ENCODE measurements at regions not wholly inside any gene's neighbourhood (a gene's known extent, or its start where the extent isn't known, plus 50 kb on each side); places are given as distances from the start of the nearest gene placed in this dataset.

DNA sequence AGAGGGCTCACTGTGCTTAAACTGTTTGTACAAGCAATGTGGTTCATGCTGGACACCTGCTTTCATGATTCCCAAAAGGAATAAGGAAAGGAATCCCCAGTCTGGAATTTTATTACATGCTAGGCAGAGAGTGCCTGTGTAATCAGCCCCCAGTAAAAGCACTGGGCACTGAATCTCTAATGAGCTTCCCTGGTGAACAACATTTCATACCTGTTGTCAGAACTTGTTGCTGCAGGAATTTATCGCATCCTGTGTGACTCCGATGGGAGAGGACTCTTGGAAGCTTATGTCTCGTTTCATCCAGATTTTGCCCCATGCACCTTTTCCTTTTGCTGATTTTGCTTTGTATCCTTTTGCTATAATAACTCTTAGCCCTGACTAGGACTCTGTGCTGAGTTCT, 190.2 kb upstream of the HMGA2 start:
- Histone ChIP-seq H3K27me3 (ENCODE audit: control insufficient read depth in 5 of 5, insufficient read depth in 4 of 5, low read length in 5 of 5) (no peaks in the 10 kb centered on the region), H3K9ac (ENCODE audit: low read length in 5 of 5) (no peak overlapping the region), H3K9me3 (ENCODE audit: control insufficient read depth in 5 of 5, low read length in 5 of 5) (no peaks in the 10 kb centered on the region), H3K4me3 (ENCODE audit: low read depth in 1 of 5, low read length in 5 of 5) (no peak overlapping the region), H3K27ac (ENCODE audit: low read depth, low read length) (no peak overlapping the region), H3K36me3 (ENCODE audit: control insufficient read depth in 5 of 5, insufficient read depth in 5 of 5, low read length in 5 of 5) (no peaks in the 10 kb centered on the region), H3K4me1 (ENCODE audit: control insufficient read depth in 5 of 5, insufficient read depth in 5 of 5, low read length in 5 of 5) (no peaks in the 10 kb centered on the region)

DNA sequence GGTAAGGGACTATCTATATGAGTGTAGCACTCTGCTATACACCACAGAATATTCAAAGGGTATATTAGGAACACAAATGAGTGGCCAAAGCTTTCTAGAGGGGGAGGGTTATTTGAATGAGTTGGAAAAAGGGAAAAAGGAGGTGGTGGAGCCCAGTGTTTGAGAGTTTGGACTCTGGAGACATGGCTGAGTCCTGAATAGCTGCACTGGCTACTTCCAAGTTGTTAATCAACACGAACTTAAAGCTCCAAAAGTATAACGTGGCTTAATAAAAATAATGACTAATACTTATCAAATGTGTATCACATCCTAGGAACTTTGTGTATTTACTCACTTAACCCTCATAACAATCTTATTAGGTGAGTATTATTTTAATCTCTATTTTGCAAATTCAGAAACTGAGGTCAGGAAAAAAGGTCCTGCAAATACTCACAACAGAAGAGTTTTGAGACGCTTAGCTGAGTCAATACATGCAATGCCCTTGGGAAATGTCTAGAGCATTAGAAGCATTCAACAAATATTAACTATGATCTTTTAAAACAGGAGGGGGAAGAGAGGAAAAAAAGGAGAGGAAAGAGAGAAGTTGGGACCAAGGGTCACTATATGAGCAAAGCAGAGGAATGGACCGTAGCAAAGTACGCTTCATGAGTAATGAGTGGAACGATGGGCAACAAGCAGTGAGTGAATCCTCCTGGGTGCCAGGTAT, 189.5 kb upstream of the HMGA2 start:
- no peak overlapping the region for H3K27ac ChIP-seq (ENCODE audit: low read depth, low read length)
- no peaks in the 10 kb centered on the region for H3K27me3 ChIP-seq (ENCODE audit: control insufficient read depth in 5 of 5, insufficient read depth in 4 of 5, low read length in 5 of 5)
- no peaks in the 10 kb centered on the region for H3K36me3 ChIP-seq (ENCODE audit: control insufficient read depth in 5 of 5, insufficient read depth in 5 of 5, low read length in 5 of 5)
- no peak overlapping the region for H3K9ac ChIP-seq (ENCODE audit: low read length in 5 of 5)
- no peaks in the 10 kb centered on the region for H3K9me3 ChIP-seq (ENCODE audit: control insufficient read depth in 5 of 5, low read length in 5 of 5)
- H3K4me1 ChIP-seq (ENCODE audit: control insufficient read depth in 5 of 5, insufficient read depth in 5 of 5, low read length in 5 of 5): no peaks in the 10 kb centered on the region
- H3K4me3 ChIP-seq (ENCODE audit: low read depth in 1 of 5, low read length in 5 of 5): no peak overlapping the region

DNA sequence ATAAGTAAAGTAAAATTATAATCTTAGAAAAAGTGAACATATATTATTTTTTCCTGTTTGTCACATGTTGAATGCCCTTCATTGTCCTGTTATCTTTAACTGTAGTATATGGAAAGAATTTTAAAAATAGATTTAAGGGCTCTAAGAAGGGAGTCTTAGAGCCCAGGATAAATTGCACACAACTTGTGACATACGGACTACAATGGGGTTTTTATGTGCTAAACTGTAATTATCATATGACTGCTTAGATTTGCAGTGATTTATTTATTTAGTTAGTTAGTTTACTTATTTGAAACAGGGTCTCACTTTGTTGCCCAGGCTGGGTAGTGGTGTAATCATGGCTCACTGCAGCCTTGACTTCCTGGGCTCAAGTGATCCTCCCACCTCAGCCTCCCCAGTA, 187.8 kb upstream of the HMGA2 start:
- no peaks in the 10 kb centered on the region for H3K9me3 ChIP-seq (ENCODE audit: control insufficient read depth in 5 of 5, low read length in 5 of 5)
- no peak overlapping the region for H3K9ac ChIP-seq (ENCODE audit: low read length in 5 of 5)
- H3K4me3 ChIP-seq (ENCODE audit: low read depth in 1 of 5, low read length in 5 of 5): no peak overlapping the region
- H3K27me3 ChIP-seq (ENCODE audit: control insufficient read depth in 5 of 5, insufficient read depth in 4 of 5, low read length in 5 of 5): no peaks in the 10 kb centered on the region
- H3K4me1 ChIP-seq (ENCODE audit: control insufficient read depth in 5 of 5, insufficient read depth in 5 of 5, low read length in 5 of 5): no peaks in the 10 kb centered on the region
- H3K36me3 ChIP-seq (ENCODE audit: control insufficient read depth in 5 of 5, insufficient read depth in 5 of 5, low read length in 5 of 5): no peaks in the 10 kb centered on the region
- H3K27ac ChIP-seq (ENCODE audit: low read depth, low read length): no peak overlapping the region

DNA sequence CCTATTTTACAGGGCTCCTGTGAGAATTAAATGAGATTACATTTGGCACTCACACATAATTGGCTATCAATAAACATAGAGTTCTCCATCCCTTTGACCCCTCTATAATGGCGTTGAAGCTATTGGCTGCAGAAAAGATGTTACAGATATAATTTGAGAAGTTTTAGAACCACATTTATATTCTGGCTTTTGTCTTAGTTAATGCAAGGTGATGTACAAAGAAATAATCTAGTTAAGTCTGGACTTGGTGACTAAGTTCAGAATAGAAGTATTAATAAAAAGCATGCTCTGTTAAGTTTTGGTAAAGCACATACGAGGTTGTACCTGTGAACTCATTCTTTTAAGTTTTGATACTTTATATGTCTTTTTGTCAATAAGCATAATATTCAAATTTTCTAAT, 187.1 kb upstream of the HMGA2 start:
- Histone ChIP-seq H3K27me3 (ENCODE audit: control insufficient read depth in 5 of 5, insufficient read depth in 4 of 5, low read length in 5 of 5) (peaks cover 0 to 2% (median 0%) of the 10 kb centered on the region in 5 donors), H3K36me3 (ENCODE audit: control insufficient read depth in 5 of 5, insufficient read depth in 5 of 5, low read length in 5 of 5) (no peaks in the 10 kb centered on the region), H3K9ac (ENCODE audit: low read length in 5 of 5) (no peak overlapping the region), H3K9me3 (ENCODE audit: control insufficient read depth in 5 of 5, low read length in 5 of 5) (no peaks in the 10 kb centered on the region), H3K4me3 (ENCODE audit: low read depth in 1 of 5, low read length in 5 of 5) (no peak overlapping the region), H3K4me1 (ENCODE audit: control insufficient read depth in 5 of 5, insufficient read depth in 5 of 5, low read length in 5 of 5) (no peaks in the 10 kb centered on the region), H3K27ac (ENCODE audit: low read depth, low read length) (no peak overlapping the region)

DNA sequence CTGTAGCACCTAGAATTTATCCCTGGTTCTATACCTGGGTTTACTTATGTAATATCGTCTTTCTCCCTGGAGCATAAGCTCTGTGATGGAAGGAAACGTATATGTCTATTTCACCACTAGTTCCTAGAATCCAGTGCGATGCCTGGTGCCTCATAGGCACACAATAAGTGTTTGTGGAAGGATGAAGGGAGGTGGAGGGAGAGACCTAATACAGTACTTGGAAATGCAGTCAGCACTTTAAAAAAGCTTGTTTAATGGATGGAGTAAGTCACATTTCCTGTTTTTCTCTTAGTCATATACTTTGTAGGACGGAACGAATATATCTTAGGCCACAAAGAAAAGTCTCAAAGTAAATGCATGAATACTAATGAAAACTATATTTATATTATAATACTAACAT, 186.5 kb upstream of the HMGA2 start:
- Histone ChIP-seq H3K4me3 (ENCODE audit: low read depth in 1 of 5, low read length in 5 of 5) (no peak overlapping the region), H3K27me3 (ENCODE audit: control insufficient read depth in 5 of 5, insufficient read depth in 4 of 5, low read length in 5 of 5) (peaks cover 0 to 2% (median 0%) of the 10 kb centered on the region in 5 donors), H3K9ac (ENCODE audit: low read length in 5 of 5) (no peak overlapping the region), H3K27ac (ENCODE audit: low read depth, low read length) (no peak overlapping the region), H3K9me3 (ENCODE audit: control insufficient read depth in 5 of 5, low read length in 5 of 5) (no peaks in the 10 kb centered on the region), H3K36me3 (ENCODE audit: control insufficient read depth in 5 of 5, insufficient read depth in 5 of 5, low read length in 5 of 5) (no peaks in the 10 kb centered on the region), H3K4me1 (ENCODE audit: control insufficient read depth in 5 of 5, insufficient read depth in 5 of 5, low read length in 5 of 5) (no peaks in the 10 kb centered on the region)

- H3K4me1 ChIP-seq (ENCODE audit: control insufficient read depth in 5 of 5, insufficient read depth in 5 of 5, low read length in 5 of 5): no peaks in the 10 kb centered on the region
- H3K27me3 ChIP-seq (ENCODE audit: control insufficient read depth in 5 of 5, insufficient read depth in 4 of 5, low read length in 5 of 5): peaks cover 0 to 2% (median 0%) of the 10 kb centered on the region in 5 donors
- no peak overlapping the region for H3K27ac ChIP-seq (ENCODE audit: low read depth, low read length)
- no peak overlapping the region for H3K4me3 ChIP-seq (ENCODE audit: low read depth in 1 of 5, low read length in 5 of 5)
- H3K9me3 ChIP-seq (ENCODE audit: control insufficient read depth in 5 of 5, low read length in 5 of 5): no peaks in the 10 kb centered on the region
- H3K9ac ChIP-seq (ENCODE audit: low read length in 5 of 5): no peak overlapping the region
- H3K36me3 ChIP-seq (ENCODE audit: control insufficient read depth in 5 of 5, insufficient read depth in 5 of 5, low read length in 5 of 5): no peaks in the 10 kb centered on the region
Measured at GRCh38 chr12:65638324-65638723, 186.0 kb upstream of the HMGA2 start.

DNA sequence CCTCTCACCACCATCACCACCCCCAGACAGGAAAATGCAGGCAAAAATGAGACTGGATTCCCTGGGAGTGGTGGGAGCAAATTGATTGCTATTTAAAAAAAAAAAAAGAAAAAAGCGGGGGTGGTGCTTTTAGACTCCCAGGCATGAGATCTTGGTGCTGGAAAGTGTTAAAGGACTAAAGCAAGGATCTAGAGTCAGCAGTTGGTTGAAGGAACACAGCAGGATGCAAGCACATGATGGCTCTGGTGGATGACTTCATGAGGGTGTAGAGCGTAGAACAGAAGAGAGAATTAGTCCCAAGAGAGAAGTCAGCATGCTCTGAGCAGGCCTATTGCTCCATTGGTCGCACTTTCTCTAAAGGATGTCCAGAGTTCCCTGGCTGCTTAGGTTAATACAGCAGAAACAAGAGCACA, 183.8 kb upstream of the HMGA2 start:
- no peaks in the 10 kb centered on the region for H3K4me1 ChIP-seq (ENCODE audit: control insufficient read depth in 5 of 5, insufficient read depth in 5 of 5, low read length in 5 of 5)
- H3K9me3 ChIP-seq (ENCODE audit: control insufficient read depth in 5 of 5, low read length in 5 of 5): no peaks in the 10 kb centered on the region
- no peak overlapping the region for H3K27ac ChIP-seq (ENCODE audit: low read depth, low read length)
- no peak overlapping the region for H3K4me3 ChIP-seq (ENCODE audit: low read depth in 1 of 5, low read length in 5 of 5)
- no peak overlapping the region for H3K9ac ChIP-seq (ENCODE audit: low read length in 5 of 5)
- peaks cover 0 to 2% (median 0%) of the 10 kb centered on the region in 5 donors for H3K27me3 ChIP-seq (ENCODE audit: control insufficient read depth in 5 of 5, insufficient read depth in 4 of 5, low read length in 5 of 5)
- H3K36me3 ChIP-seq (ENCODE audit: control insufficient read depth in 5 of 5, insufficient read depth in 5 of 5, low read length in 5 of 5): no peaks in the 10 kb centered on the region

DNA sequence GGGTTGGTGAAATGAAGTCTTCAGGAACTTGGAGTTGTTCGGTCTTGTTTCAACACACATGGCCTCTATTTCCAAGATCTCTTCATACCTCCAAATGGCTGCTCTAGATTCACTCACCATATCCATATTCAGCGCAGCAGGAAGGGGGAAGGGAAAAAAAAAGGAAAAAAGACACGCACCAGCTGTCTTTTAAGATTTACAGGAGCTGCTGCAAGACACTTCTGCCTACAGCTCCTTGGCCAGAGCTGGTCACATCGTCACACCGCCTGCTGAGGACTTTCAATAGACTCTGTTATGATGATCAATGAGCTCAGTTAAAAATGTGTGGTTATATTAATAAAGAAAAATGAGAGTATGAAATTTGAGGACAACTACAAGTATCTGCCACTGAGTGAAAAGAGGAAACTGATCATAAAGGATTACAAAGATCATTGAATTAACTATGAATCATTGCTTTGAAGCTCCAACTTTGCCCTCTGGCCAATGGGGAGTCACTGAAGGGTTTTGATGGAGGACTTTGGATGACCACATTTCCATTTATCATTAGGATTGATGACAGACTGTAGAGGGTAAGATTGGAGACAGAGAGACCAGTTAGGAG, 182.1 kb upstream of the HMGA2 start:
- no peaks in the 10 kb centered on the region for H3K9me3 ChIP-seq (ENCODE audit: control insufficient read depth in 5 of 5, low read length in 5 of 5)
- peaks cover 0 to 2% (median 0%) of the 10 kb centered on the region in 5 donors for H3K27me3 ChIP-seq (ENCODE audit: control insufficient read depth in 5 of 5, insufficient read depth in 4 of 5, low read length in 5 of 5)
- H3K27ac ChIP-seq (ENCODE audit: low read depth, low read length): no peak overlapping the region
- no peak overlapping the region for H3K9ac ChIP-seq (ENCODE audit: low read length in 5 of 5)
- no peak overlapping the region for H3K4me3 ChIP-seq (ENCODE audit: low read depth in 1 of 5, low read length in 5 of 5)
- H3K36me3 ChIP-seq (ENCODE audit: control insufficient read depth in 5 of 5, insufficient read depth in 5 of 5, low read length in 5 of 5): no peaks in the 10 kb centered on the region
- no peaks in the 10 kb centered on the region for H3K4me1 ChIP-seq (ENCODE audit: control insufficient read depth in 5 of 5, insufficient read depth in 5 of 5, low read length in 5 of 5)

GRCh38 chr12:65643171-65643570, 181.1 kb upstream of the HMGA2 start:
- Histone ChIP-seq H3K27ac (ENCODE audit: low read depth, low read length) (no peak overlapping the region), H3K27me3 (ENCODE audit: control insufficient read depth in 5 of 5, insufficient read depth in 4 of 5, low read length in 5 of 5) (peaks cover 0 to 6% (median 0%) of the 10 kb centered on the region in 5 donors), H3K4me3 (ENCODE audit: low read depth in 1 of 5, low read length in 5 of 5) (no peak overlapping the region), H3K9me3 (ENCODE audit: control insufficient read depth in 5 of 5, low read length in 5 of 5) (no peaks in the 10 kb centered on the region), H3K4me1 (ENCODE audit: control insufficient read depth in 5 of 5, insufficient read depth in 5 of 5, low read length in 5 of 5) (no peaks in the 10 kb centered on the region), H3K36me3 (ENCODE audit: control insufficient read depth in 5 of 5, insufficient read depth in 5 of 5, low read length in 5 of 5) (no peaks in the 10 kb centered on the region), H3K9ac (ENCODE audit: low read length in 5 of 5) (no peak overlapping the region)

DNA sequence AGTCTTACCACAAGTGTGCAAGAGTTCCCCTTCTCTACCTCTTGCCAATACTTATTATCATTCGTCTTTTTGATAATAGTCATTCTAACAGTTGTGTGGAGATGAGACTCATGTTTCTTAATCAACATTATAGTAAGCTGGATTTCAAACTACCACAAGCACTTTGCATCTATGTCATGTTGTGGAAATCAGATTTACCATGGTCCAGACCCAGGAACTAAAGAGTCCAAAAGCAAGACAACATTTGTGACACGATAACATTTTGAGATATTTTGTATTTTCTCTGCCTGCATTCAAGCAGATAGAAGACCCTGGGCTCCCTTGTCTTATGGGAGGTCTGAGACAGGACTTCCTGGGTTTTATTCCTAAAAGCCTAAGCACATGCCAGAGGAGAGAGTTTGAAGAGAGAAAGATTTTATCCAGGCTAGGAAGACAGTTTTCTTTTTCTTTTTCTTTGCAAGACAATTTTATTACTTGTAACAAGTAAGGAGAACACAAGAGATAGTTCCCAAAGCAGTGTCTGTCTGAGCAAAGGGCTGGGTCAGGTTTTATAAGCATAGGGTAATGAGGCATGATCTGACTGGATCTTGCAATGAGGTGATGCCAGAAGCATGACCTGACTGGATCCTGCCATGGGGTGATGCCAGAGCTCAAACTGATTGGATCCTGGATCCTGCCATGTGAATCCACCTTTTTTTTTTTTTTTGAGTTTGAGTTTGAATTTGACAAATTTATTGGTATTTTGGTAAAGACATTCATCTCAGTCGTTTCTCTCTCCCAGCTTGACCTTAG, 180.5 kb upstream of the HMGA2 start:
- Histone ChIP-seq H3K4me3 (ENCODE audit: low read depth in 1 of 5, low read length in 5 of 5) (no peak overlapping the region), H3K9me3 (ENCODE audit: control insufficient read depth in 5 of 5, low read length in 5 of 5) (no peaks in the 10 kb centered on the region), H3K4me1 (ENCODE audit: control insufficient read depth in 5 of 5, insufficient read depth in 5 of 5, low read length in 5 of 5) (peaks cover 0 to 4% (median 0%) of the 10 kb centered on the region in 5 donors), H3K9ac (ENCODE audit: low read length in 5 of 5) (no peak overlapping the region), H3K36me3 (ENCODE audit: control insufficient read depth in 5 of 5, insufficient read depth in 5 of 5, low read length in 5 of 5) (no peaks in the 10 kb centered on the region), H3K27ac (ENCODE audit: low read depth, low read length) (no peak overlapping the region), H3K27me3 (ENCODE audit: control insufficient read depth in 5 of 5, insufficient read depth in 4 of 5, low read length in 5 of 5) (peaks cover 0 to 6% (median 0%) of the 10 kb centered on the region in 5 donors)
